SW480 (cell line): ENCODE measurements at regions not wholly inside any gene's neighbourhood (a gene's known extent, or its start where the extent isn't known, plus 50 kb on each side); places are given as distances from the start of the nearest gene placed in this dataset.
"Not testable (repeated sequence)": the region's sequence is repeated elsewhere in the genome, so short reads cannot be mapped to it uniquely, and the experiment has no call there.

ENCODE experiments used
- DNase-seq: peaks from one replicate; pipeline ENCODE4 v3.0.0-alpha.2; 2016; ENCODE audit warnings: low spot score

- no peak for DNase-seq
These were observed 600.7 kb downstream of the IRS1 start for GRCh38 chr2:226198956-226199355.

GRCh38 chr2:226190479-226191252 is 609.0 kb downstream of the IRS1 start:
- DNase-seq: no peak

DNA sequence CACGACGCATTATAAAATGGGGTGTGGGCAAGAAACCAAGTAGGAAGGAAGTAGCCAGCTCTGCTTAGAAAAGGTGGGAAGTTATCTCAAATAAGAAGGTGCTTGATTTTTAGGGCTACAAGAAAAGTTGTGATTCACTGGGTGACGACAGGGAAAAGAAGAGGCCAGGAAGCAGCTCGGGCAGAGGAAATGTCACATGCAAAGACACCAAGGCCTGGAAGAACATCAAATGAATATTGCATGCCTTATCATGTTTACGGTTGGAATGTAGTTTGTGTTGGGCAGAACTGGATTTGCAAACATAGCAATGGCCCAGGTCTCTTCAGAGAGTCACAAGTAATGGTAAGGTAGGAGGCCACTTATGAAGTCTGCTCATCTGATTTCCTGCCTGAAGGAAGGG is 610.6 kb downstream of the IRS1 start:
- no peak for DNase-seq

- DNase-seq: no peak
These were observed 612.0 kb downstream of the IRS1 start for GRCh38 chr2:226187616-226188015.

DNA sequence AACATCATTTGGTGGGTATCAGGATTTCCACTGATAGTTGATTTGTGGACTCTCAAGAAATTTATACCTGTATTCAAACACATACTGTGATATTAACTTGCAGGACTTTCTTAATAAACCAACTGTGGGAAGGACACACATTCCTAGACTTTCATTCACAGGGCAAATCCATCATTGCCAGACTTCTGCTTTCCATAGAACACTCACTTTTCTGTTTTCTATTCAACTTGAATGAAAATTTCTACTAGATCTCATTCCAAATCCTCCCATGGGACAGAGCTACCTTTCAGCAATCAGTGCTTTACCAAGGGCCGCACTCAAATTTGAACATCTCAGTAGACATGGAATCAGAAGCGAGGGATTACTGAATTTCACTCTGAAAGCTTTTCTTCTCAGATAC is 612.5 kb downstream of the IRS1 start:
- DNase-seq: no peak

DNA sequence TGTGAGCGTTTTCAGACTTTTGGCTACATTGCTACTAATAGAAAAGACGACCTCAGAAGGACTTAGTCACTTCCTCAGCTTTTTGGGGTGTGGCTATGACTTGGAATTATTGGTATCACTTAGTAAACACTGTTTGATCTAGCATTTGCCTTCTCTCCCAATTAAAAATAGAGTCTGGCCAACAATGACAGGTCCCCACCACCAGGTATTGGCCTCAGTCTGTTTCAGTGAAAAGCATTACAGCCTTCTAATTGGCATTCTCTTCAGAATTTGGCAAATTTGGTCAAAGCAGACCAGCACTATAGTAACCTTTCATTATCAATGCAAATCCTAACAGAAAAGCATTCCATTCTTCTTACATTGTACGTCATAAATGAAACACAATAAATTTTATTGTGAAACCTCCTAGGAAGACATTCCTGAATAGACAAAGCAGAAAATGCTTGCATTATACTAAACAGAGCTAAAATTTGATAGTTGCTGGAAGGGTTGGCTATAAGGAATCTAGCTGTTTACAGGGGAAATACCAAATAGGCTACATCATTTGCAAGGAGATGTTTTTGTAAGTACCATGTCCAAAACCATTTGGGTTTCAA is 613.9 kb downstream of the IRS1 start:
- peak; percentile 16 for DNase-seq

GRCh38 chr2:226184940-226185615 is 614.5 kb downstream of the IRS1 start:
- no peak for DNase-seq

GRCh38 chr2:226184540-226184939 is 615.1 kb downstream of the IRS1 start:
- DNase-seq: no peak

DNA sequence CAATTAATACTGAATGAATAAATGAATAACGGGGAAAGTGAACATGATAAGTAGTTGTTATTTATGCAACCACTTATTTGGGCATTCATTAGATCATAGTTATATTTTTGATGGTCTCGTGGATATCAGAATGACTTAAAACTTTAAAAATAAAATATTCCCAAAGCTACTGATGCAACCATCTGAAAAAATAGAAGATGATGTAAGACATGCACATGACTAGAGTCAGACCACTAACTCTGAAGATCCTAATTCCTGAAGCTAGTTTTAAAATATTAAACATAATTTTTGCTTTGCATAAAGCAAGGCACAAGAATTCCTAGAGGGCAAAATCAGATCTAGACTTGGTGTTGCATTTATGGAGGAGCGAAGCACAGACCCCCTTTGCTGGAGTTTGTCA is 616.1 kb downstream of the IRS1 start:
- DNase-seq: no peak

GRCh38 chr2:226183033-226183432 is 616.6 kb downstream of the IRS1 start:
- no peak for DNase-seq

GRCh38 chr2:226181909-226182308 is 617.7 kb downstream of the IRS1 start:
- DNase-seq: no peak

GRCh38 chr2:226180281-226180884 is 619.2 kb downstream of the IRS1 start:
- no peak for DNase-seq

DNA sequence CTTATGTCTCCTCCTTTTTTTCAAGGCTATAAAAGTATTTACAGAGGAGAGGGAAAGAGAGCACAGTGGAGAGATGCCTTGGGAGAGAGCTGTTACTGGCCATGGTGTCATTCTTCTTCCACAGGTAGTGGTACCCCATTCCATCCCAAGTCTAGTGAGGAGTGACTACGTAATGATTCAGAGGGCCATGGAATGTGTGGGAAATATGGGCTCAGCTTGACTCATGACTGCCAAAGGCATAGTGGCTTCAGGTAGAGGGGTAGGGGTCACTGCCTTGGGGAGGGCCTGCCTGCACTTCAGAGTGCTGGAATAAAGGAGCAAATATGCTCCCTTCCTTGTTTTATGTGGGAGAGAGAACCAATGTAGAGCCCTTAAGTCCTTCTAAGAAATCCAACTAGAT is 620.6 kb downstream of the IRS1 start:
- DNase-seq: no peak

GRCh38 chr2:226176283-226176984 is 623.2 kb downstream of the IRS1 start:
- DNase-seq: no peak

DNA sequence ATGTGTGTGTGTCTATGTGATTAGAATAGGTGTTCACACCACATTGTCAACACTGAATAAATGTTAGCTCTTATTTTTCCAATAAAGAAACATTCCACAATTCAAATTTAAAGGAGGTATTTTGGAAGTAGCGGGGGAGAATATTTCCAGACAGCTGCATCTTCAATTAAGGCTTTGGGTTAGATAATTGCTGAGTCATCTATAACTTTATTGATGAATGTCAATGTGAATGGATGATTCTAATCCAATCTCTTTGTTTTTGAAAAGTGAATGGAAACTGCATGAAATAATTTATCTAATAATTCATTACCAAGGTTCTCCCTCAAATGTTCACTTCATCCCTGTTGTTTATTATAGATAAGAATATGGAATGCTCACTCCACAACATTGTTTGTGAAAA is 625.2 kb downstream of the IRS1 start:
- DNase-seq: no peak

- no peak for DNase-seq
These were observed 626.7 kb downstream of the IRS1 start for GRCh38 chr2:226172939-226173338.

DNA sequence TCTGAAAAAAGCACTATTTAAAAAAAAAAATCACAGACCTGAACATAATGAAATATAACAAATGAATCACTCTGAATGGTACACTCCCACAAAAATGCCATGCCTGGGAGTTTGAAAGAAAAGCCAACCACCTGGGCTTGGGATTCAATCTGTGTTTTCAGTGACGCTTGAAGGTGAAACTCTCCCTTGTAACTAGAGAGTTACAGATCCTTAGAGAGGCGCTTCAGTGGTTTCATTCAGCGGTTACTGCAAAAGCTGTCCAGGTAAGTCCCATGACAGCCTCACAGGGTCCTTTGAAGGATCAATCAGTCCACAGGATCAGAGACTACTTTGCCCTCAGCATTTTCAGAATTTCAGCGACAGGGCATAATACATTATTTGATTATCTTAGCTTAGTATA is 627.3 kb downstream of the IRS1 start:
- no peak for DNase-seq

DNA sequence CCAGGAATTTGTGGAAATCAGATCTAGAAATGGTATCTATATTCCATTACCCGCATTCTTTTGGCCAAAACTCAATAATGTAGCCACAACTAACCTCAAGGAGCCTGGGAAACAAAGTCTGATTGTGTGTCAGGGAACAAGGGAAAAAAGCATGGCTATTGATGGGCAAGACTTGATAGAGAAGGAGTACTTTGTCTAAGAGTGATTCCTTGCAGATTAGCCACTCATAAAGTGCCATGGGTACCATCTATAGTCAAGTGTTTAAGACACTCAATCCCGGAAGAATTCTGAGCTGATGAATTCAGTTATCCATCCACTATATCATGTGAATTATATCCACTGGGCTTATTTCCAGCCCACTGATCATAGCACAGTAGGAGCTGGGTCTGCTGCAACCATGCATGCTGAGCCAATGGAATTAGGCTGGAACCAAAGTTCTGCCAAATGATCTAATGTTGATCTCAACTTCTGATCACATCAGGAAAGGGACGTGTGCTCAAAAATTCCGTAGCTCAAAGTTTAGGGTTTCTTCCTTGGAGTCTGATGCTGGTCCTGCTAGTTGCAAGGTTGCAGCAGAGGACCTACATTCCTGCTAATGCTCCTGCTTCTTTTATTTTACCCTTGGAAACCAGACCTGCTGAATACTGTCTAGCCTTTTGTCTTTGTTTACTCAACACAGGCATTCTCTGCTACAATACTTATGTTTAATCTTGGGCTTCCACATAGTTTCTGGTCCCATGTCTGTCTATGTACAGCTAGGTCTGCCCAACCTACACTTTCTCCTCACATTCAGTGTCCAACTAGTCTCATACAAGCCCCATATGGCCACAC is 629.7 kb downstream of the IRS1 start:
- DNase-seq: no peak

DNA sequence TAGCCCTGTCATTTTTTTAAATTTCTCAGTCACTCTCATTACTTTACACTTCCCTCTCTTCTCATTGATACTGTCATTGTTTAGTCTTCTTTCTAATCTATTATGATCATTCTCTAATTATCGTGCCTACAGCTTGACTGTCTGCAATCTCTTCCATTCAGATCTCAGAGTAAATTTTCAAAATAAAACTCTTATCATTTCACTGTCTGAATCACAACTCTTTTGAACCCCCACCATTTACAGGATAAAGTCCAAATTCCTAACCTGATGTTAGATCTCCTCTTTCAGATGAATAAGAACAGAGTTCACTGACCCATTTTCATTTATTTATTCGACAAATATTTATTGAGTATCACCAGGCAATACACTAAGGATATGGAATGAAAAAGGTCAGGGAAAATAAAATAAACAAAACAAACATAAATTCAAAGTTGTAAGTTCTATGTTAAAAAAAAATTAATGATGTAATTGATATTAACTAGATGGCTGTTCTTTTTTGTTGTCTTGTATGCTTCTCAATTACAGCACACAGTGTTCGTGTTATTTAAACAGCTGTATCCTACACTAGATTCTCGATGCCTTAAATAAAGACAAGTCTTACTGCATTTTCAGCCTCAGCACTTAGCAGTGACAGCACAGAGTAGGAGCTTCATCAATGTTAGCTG is 631.0 kb downstream of the IRS1 start:
- DNase-seq: no peak

DNA sequence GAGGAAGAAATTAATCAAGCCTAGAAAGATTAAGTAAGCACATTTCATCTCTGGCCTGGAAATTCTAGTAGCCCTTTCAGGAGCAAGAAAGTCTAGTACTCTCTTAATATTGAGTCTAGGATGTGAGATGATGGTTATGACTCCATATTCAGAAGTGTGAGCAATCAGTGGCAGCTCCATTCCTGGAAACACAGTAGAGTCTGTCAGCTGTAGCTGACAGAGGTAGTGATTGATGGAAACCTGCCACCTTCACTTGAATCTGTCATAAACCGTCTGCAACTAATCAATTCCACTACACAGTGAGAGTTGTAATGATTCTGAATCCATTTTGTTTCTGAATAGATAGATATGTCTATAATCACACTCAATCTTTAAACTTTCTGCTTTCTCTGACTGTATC is 635.1 kb downstream of the IRS1 start:
- no peak for DNase-seq

GRCh38 chr2:226160617-226161016 is 639.0 kb downstream of the IRS1 start:
- not testable (repeated sequence) for DNase-seq
